Lower leg skin (tissue), 3 donors: ENCODE measurements at regions not wholly inside any gene's neighbourhood (a gene's known extent, or its start where the extent isn't known, plus 50 kb on each side); places are given as distances from the start of the nearest gene placed in this dataset.

Experiments used
- POLR2A ChIP-seq, 2 donors: fragments of 450-650 bp; IDR thresholded peaks; one replicate each; pipeline ENCODE4 v1.6.1; 2016 to 2017; ENCODE audit warnings: antibody characterized with exemption in 2 of 2, mild to moderate bottlenecking in 1 of 2, moderate library complexity in 1 of 2
- TF ChIP-seq, protein P1 (sequence below), 3 donors: fragments of 450-650 bp; IDR thresholded peaks; one replicate each; pipeline ENCODE4 v1.5.1; 2016; ENCODE audit warnings: antibody characterized with exemption in 3 of 3, mild to moderate bottlenecking in 3 of 3, moderate library complexity in 2 of 3

GRCh38 chr6:164151161-164152120, 736.9 kb downstream of the QKI start:
- TF ChIP-seq POLR2A (IDR thresholded peaks at IDR 0.05): no peak
- TF ChIP-seq, protein P1, sequence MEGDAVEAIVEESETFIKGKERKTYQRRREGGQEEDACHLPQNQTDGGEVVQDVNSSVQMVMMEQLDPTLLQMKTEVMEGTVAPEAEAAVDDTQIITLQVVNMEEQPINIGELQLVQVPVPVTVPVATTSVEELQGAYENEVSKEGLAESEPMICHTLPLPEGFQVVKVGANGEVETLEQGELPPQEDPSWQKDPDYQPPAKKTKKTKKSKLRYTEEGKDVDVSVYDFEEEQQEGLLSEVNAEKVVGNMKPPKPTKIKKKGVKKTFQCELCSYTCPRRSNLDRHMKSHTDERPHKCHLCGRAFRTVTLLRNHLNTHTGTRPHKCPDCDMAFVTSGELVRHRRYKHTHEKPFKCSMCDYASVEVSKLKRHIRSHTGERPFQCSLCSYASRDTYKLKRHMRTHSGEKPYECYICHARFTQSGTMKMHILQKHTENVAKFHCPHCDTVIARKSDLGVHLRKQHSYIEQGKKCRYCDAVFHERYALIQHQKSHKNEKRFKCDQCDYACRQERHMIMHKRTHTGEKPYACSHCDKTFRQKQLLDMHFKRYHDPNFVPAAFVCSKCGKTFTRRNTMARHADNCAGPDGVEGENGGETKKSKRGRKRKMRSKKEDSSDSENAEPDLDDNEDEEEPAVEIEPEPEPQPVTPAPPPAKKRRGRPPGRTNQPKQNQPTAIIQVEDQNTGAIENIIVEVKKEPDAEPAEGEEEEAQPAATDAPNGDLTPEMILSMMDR (IDR thresholded peaks at IDR 0.05): no peak
